Keratinocyte (primary cell): ENCODE measurements at regions not wholly inside any gene's neighbourhood (a gene's known extent, or its start where the extent isn't known, plus 50 kb on each side); places are given as distances from the start of the nearest gene placed in this dataset.

ENCODE experiments used
- DNase-seq: peaks from one replicate; pipeline ENCODE4 v3.0.0-alpha.2; 2011; ENCODE audit warnings: low read depth, missing footprints, low spot score
- FAIRE-seq: peaks from 2 replicates; lab custom pipeline; 2011; peaks lifted over from hg19 to GRCh38; lab: Jason Lieb, UNC
- H2AFZ ChIP-seq: 2 replicates; pipeline ENCODE4 v1.6.0; 2012; ENCODE audit warnings: low read length, control low read depth, inconsistent platforms; ENCODE audit not compliant: control insufficient read depth
- H3K27ac ChIP-seq: 2 replicates; pipeline ENCODE4 v1.5.1; 2011; ENCODE audit warnings: low read length; ENCODE audit not compliant: control insufficient read depth, insufficient read depth
- H3K27me3 ChIP-seq: 3 replicates; pipeline ENCODE4 v1.6.0; 2011; ENCODE audit warnings: low read length; ENCODE audit not compliant: control insufficient read depth, insufficient read depth; ENCODE audit errors: extremely low read depth
- H3K36me3 ChIP-seq, 2 experiments: 2 replicates in 1 of 2; 3 replicates in 1 of 2; pipeline ENCODE4 v1.5.1; 2011; ENCODE audit warnings: low read length in 2 of 2, mild to moderate bottlenecking in 1 of 2; ENCODE audit not compliant: control insufficient read depth in 2 of 2, insufficient read depth in 2 of 2; ENCODE audit errors: extremely low read depth in 1 of 2
- H3K4me1 ChIP-seq: 3 replicates; pipeline ENCODE4 v1.5.1; 2011; ENCODE audit warnings: low read length; ENCODE audit not compliant: control insufficient read depth, insufficient read depth; ENCODE audit errors: extremely low read depth
- H3K4me2 ChIP-seq: 3 replicates; pipeline ENCODE4 v1.6.0; 2011; ENCODE audit warnings: low read depth, low read length; ENCODE audit not compliant: control insufficient read depth, insufficient read depth; ENCODE audit errors: extremely low read depth
- H3K4me3 ChIP-seq, 3 experiments: fragments of 200-600 bp in 1 of 3; sonication (generic) in 1 of 3; 2 replicates in 2 of 3; 3 replicates in 1 of 3; pipeline ENCODE4 v1.5.1; 2011 to 2016; ENCODE audit warnings: low read length in 3 of 3, mild to moderate bottlenecking in 3 of 3, control low read depth in 2 of 3, inconsistent platforms in 1 of 3, low read depth in 1 of 3, mixed read lengths in 1 of 3, mixed run types in 1 of 3, moderate library complexity in 1 of 3; ENCODE audit not compliant: control insufficient read depth in 2 of 3, insufficient read depth in 2 of 3; ENCODE audit errors: extremely low read depth in 1 of 3
- H3K79me2 ChIP-seq: 2 replicates; pipeline ENCODE4 v1.6.0; 2012; ENCODE audit warnings: low read length; ENCODE audit not compliant: control insufficient read depth, insufficient read depth
- H3K9ac ChIP-seq: 3 replicates; pipeline ENCODE4 v1.6.0; 2011; ENCODE audit warnings: low read length; ENCODE audit not compliant: control insufficient read depth, insufficient read depth; ENCODE audit errors: extremely low read depth
- H3K9me1 ChIP-seq: 3 replicates; pipeline ENCODE4 v1.6.0; 2011; ENCODE audit warnings: low read length; ENCODE audit not compliant: control insufficient read depth, insufficient read depth; ENCODE audit errors: extremely low read depth
- H3K9me3 ChIP-seq: 2 replicates; pipeline ENCODE4 v1.5.1; 2012; ENCODE audit warnings: low read depth, low read length; ENCODE audit not compliant: control insufficient read depth
- H4K20me1 ChIP-seq: 3 replicates; pipeline ENCODE4 v1.6.0; 2011; ENCODE audit warnings: low read length; ENCODE audit not compliant: control insufficient read depth, insufficient read depth; ENCODE audit errors: extremely low read depth
- CTCF ChIP-seq, 3 experiments: IDR thresholded peaks in 1 of 3; conservative IDR thresholded peaks in 1 of 3; optimal IDR thresholded peaks in 1 of 3; 2 replicates in 2 of 3; 3 replicates in 1 of 3; pipeline versions ENCODE3 to v1.5.1; 2011; ENCODE audit warnings: low read length in 3 of 3, mild to moderate bottlenecking in 3 of 3, moderate library complexity in 2 of 3, control low read depth in 1 of 3, inconsistent platforms in 1 of 3; ENCODE audit not compliant: insufficient read depth in 2 of 3; ENCODE audit errors: extremely low read depth in 1 of 3
- EZH2 ChIP-seq: IDR thresholded peaks from one replicate; pipeline ENCODE4 v1.6.1; 2012; ENCODE audit warnings: inconsistent platforms, mild to moderate bottlenecking, low read length, moderate library complexity
- dilution Hi-C: fragments of 300-500 bp; cut with MboI; formaldehyde crosslinking; loops from one replicate; pipeline ENCODE4 v1.7.0; 2020; ENCODE audit warnings: low sequenced_read_pairs; ENCODE audit not compliant: extremely low pct_ligation_motif_present

GRCh38 chr2:35337922-35338321 is 1017.7 kb upstream of the CRIM1 start:
- TF ChIP-seq CTCF (optimal IDR thresholded peaks at IDR 0.05 in 1 of 3, IDR thresholded peaks at IDR 0.05 in 1 of 3, conservative IDR thresholded peaks at IDR 0.05 in 1 of 3; ENCODE audit: extremely low read depth in 1 of 3, insufficient read depth in 2 of 3, low read length in 3 of 3) (no peak), EZH2 (no peak)
- Histone ChIP-seq H2AFZ (no peak overlapping the region), H3K79me2 (no peaks in the 10 kb centered on the region), H3K9me3 (no peaks in the 10 kb centered on the region), H4K20me1 (no peaks in the 10 kb centered on the region), H3K4me1 (no peaks in the 10 kb centered on the region), H3K36me3 (no peaks in the 10 kb centered on the region), H3K9ac (no peak overlapping the region), H3K9me1 (no peaks in the 10 kb centered on the region), H3K4me2 (no peak overlapping the region), H3K4me3 (no peak overlapping the region), H3K27me3 (no peaks in the 10 kb centered on the region), H3K27ac (no peak overlapping the region)
- no peak for FAIRE-seq
- dilution Hi-C loops: no loop called here
- no peak for DNase-seq

DNA sequence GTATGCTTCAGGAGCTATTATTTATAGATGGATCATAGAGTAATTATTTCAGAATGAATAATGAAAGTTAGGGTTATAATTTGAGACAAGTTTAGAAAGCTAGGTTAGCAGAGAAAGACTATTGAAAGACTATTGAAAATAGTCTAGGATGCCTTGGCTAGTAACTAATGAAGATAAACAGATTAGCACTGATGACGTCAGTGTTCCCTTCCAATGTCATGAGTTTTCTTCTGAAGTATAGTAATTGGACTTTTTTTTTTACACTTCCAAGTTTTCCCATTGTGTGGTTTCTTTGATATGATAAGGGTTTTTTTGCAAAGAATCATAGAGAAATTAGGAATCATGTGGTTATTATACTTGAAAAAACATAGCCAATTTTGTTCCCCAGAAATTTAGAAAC is 1041.5 kb upstream of the CRIM1 start:
- Histone ChIP-seq H3K36me3 (no peaks in the 10 kb centered on the region), H4K20me1 (no peaks in the 10 kb centered on the region), H3K27ac (no peak overlapping the region), H3K4me1 (no peaks in the 10 kb centered on the region), H3K27me3 (no peaks in the 10 kb centered on the region), H3K9me1 (no peaks in the 10 kb centered on the region), H3K4me3 (no peak overlapping the region), H3K4me2 (no peak overlapping the region), H3K9me3 (no peaks in the 10 kb centered on the region), H2AFZ (no peak overlapping the region), H3K9ac (no peak overlapping the region), H3K79me2 (no peaks in the 10 kb centered on the region)
- dilution Hi-C loops: no loop called here
- no peak for FAIRE-seq
- TF ChIP-seq EZH2: no peak
- TF ChIP-seq CTCF (optimal IDR thresholded peaks at IDR 0.05 in 1 of 3, IDR thresholded peaks at IDR 0.05 in 1 of 3, conservative IDR thresholded peaks at IDR 0.05 in 1 of 3; ENCODE audit: extremely low read depth in 1 of 3, insufficient read depth in 2 of 3, low read length in 3 of 3): no peak
- no peak for DNase-seq
